ENCODE measurements at regions not wholly inside any gene's neighbourhood (a gene's known extent, or its start where the extent isn't known, plus 50 kb on each side); places are given as distances from the start of the nearest gene placed in this dataset.

- H3K27ac ChIP-seq (ENCODE audit: low read depth in 1 of 2, low read length in 2 of 2), result peak overlapping the region; percentile 30 to 85
- WGBS, 2 donors, result 23 to 28% methylated on average over 3 of the region's 3 CpGs
- H3K4me1 ChIP-seq (ENCODE audit: control insufficient read depth in 1 of 2, insufficient read depth in 2 of 2, low read length in 2 of 2), result peaks cover 5 to 6% of the 10 kb centered on the region in 2 donors
- H3K36me3 ChIP-seq (ENCODE audit: control insufficient read depth in 1 of 2, insufficient read depth in 2 of 2, low read length in 1 of 2), result no peaks in the 10 kb centered on the region
- H3K9me3 ChIP-seq (ENCODE audit: control insufficient read depth, low read length), result no peaks in the 10 kb centered on the region
- intact Hi-C loops (cut with DNase I), result loop anchor here in 1 of 2 donors (10.0 kb wide), 1 partner anchor 177 kb away; no protein-coding TSS in a partner anchor
- no peaks in the 10 kb centered on the region for H3K27me3 ChIP-seq (ENCODE audit: control insufficient read depth in 1 of 2, insufficient read depth in 2 of 2, low read length in 1 of 2)
- ATAC-seq (ENCODE audit: low FRiP score) (peak; percentile 36), DNase-seq (no peak)
- H3K4me3 ChIP-seq (ENCODE audit: low read length in 2 of 2), result no peak overlapping the region
Observed at GRCh38 chr2:152227969-152228592, 52.5 kb upstream of the STAM2 start.

GRCh38 chr2:152231446-152231845 is 55.9 kb upstream of the STAM2 start:
- intact Hi-C loops (cut with DNase I), result no loop called here
- H3K36me3 ChIP-seq (ENCODE audit: control insufficient read depth in 1 of 2, insufficient read depth in 2 of 2, low read length in 1 of 2), result no peaks in the 10 kb centered on the region
- H3K9me3 ChIP-seq (ENCODE audit: control insufficient read depth, low read length), result no peaks in the 10 kb centered on the region
- no peak overlapping the region for H3K4me3 ChIP-seq (ENCODE audit: low read length in 2 of 2)
- DNase-seq (no peak), ATAC-seq (ENCODE audit: low FRiP score) (no peak)
- H3K27ac ChIP-seq (ENCODE audit: low read depth in 1 of 2, low read length in 2 of 2), result no peak overlapping the region
- no peaks in the 10 kb centered on the region for H3K27me3 ChIP-seq (ENCODE audit: control insufficient read depth in 1 of 2, insufficient read depth in 2 of 2, low read length in 1 of 2)
- no peaks in the 10 kb centered on the region for H3K4me1 ChIP-seq (ENCODE audit: control insufficient read depth in 1 of 2, insufficient read depth in 2 of 2, low read length in 2 of 2)

GRCh38 chr2:152234277-152234676 is 58.7 kb upstream of the STAM2 start:
- no peak for ATAC-seq (ENCODE audit: low FRiP score)
- Histone ChIP-seq H3K27ac (ENCODE audit: low read depth in 1 of 2, low read length in 2 of 2) (no peak overlapping the region), H3K36me3 (ENCODE audit: control insufficient read depth in 1 of 2, insufficient read depth in 2 of 2, low read length in 1 of 2) (no peaks in the 10 kb centered on the region), H3K4me1 (ENCODE audit: control insufficient read depth in 1 of 2, insufficient read depth in 2 of 2, low read length in 2 of 2) (no peaks in the 10 kb centered on the region), H3K27me3 (ENCODE audit: control insufficient read depth in 1 of 2, insufficient read depth in 2 of 2, low read length in 1 of 2) (no peaks in the 10 kb centered on the region), H3K4me3 (ENCODE audit: low read length in 2 of 2) (no peak overlapping the region), H3K9me3 (ENCODE audit: control insufficient read depth, low read length) (no peaks in the 10 kb centered on the region)
- intact Hi-C loops (cut with DNase I), result no loop called here
- no peak for DNase-seq

- intact Hi-C loops (cut with DNase I), result no loop called here
- Histone ChIP-seq H3K9me3 (ENCODE audit: control insufficient read depth, low read length) (no peaks in the 10 kb centered on the region), H3K27ac (ENCODE audit: low read depth in 1 of 2, low read length in 2 of 2) (no peak overlapping the region), H3K4me1 (ENCODE audit: control insufficient read depth in 1 of 2, insufficient read depth in 2 of 2, low read length in 2 of 2) (no peaks in the 10 kb centered on the region), H3K4me3 (ENCODE audit: low read length in 2 of 2) (no peak overlapping the region), H3K36me3 (ENCODE audit: control insufficient read depth in 1 of 2, insufficient read depth in 2 of 2, low read length in 1 of 2) (no peaks in the 10 kb centered on the region), H3K27me3 (ENCODE audit: control insufficient read depth in 1 of 2, insufficient read depth in 2 of 2, low read length in 1 of 2) (no peaks in the 10 kb centered on the region)
- ATAC-seq (ENCODE audit: low FRiP score) (no peak), DNase-seq (no peak)
- WGBS, 2 donors, result 97 to 99% methylated on average over 4 of the region's 4 CpGs
Observed at GRCh38 chr2:152236191-152236925, 60.8 kb upstream of the STAM2 start.

GRCh38 chr2:152238016-152238415 is 62.5 kb upstream of the STAM2 start:
- Histone ChIP-seq H3K9me3 (ENCODE audit: control insufficient read depth, low read length) (no peaks in the 10 kb centered on the region), H3K4me1 (ENCODE audit: control insufficient read depth in 1 of 2, insufficient read depth in 2 of 2, low read length in 2 of 2) (no peaks in the 10 kb centered on the region), H3K27me3 (ENCODE audit: control insufficient read depth in 1 of 2, insufficient read depth in 2 of 2, low read length in 1 of 2) (no peaks in the 10 kb centered on the region), H3K27ac (ENCODE audit: low read depth in 1 of 2, low read length in 2 of 2) (no peak overlapping the region), H3K36me3 (ENCODE audit: control insufficient read depth in 1 of 2, insufficient read depth in 2 of 2, low read length in 1 of 2) (no peaks in the 10 kb centered on the region), H3K4me3 (ENCODE audit: low read length in 2 of 2) (no peak overlapping the region)
- intact Hi-C loops (cut with DNase I), result no loop called here
- no peak for DNase-seq
- ATAC-seq (ENCODE audit: low FRiP score), result no peak
- WGBS, 2 donors, result 95 to 96% methylated on average over 6 of the region's 6 CpGs

GRCh38 chr2:152240559-152241231 is 65.1 kb upstream of the STAM2 start:
- Histone ChIP-seq H3K9me3 (ENCODE audit: control insufficient read depth, low read length) (no peaks in the 10 kb centered on the region), H3K4me1 (ENCODE audit: control insufficient read depth in 1 of 2, insufficient read depth in 2 of 2, low read length in 2 of 2) (no peaks in the 10 kb centered on the region), H3K4me3 (ENCODE audit: low read length in 2 of 2) (no peak overlapping the region), H3K36me3 (ENCODE audit: control insufficient read depth in 1 of 2, insufficient read depth in 2 of 2, low read length in 1 of 2) (no peaks in the 10 kb centered on the region), H3K27me3 (ENCODE audit: control insufficient read depth in 1 of 2, insufficient read depth in 2 of 2, low read length in 1 of 2) (no peaks in the 10 kb centered on the region), H3K27ac (ENCODE audit: low read depth in 1 of 2, low read length in 2 of 2) (no peak overlapping the region)
- 48 to 49% methylated on average over 2 of the region's 2 CpGs for WGBS, 2 donors
- intact Hi-C loops (cut with DNase I), result no loop called here
- no peak for ATAC-seq (ENCODE audit: low FRiP score)
- DNase-seq, result no peak

GRCh38 chr2:152241948-152242729 is 66.6 kb upstream of the STAM2 start:
- Histone ChIP-seq H3K36me3 (ENCODE audit: control insufficient read depth in 1 of 2, insufficient read depth in 2 of 2, low read length in 1 of 2) (no peaks in the 10 kb centered on the region), H3K4me1 (ENCODE audit: control insufficient read depth in 1 of 2, insufficient read depth in 2 of 2, low read length in 2 of 2) (no peaks in the 10 kb centered on the region), H3K27ac (ENCODE audit: low read depth in 1 of 2, low read length in 2 of 2) (no peak overlapping the region), H3K4me3 (ENCODE audit: low read length in 2 of 2) (no peak overlapping the region), H3K27me3 (ENCODE audit: control insufficient read depth in 1 of 2, insufficient read depth in 2 of 2, low read length in 1 of 2) (no peaks in the 10 kb centered on the region), H3K9me3 (ENCODE audit: control insufficient read depth, low read length) (no peaks in the 10 kb centered on the region)
- ATAC-seq (ENCODE audit: low FRiP score) (no peak), DNase-seq (no peak)
- WGBS, 2 donors, result 70 to 76% methylated on average over 4 of the region's 4 CpGs
- intact Hi-C loops (cut with DNase I), result no loop called here

- Histone ChIP-seq H3K9me3 (ENCODE audit: control insufficient read depth, low read length) (no peaks in the 10 kb centered on the region), H3K4me3 (ENCODE audit: low read length in 2 of 2) (no peak overlapping the region), H3K36me3 (ENCODE audit: control insufficient read depth in 1 of 2, insufficient read depth in 2 of 2, low read length in 1 of 2) (no peaks in the 10 kb centered on the region), H3K4me1 (ENCODE audit: control insufficient read depth in 1 of 2, insufficient read depth in 2 of 2, low read length in 2 of 2) (no peaks in the 10 kb centered on the region), H3K27me3 (ENCODE audit: control insufficient read depth in 1 of 2, insufficient read depth in 2 of 2, low read length in 1 of 2) (no peaks in the 10 kb centered on the region), H3K27ac (ENCODE audit: low read depth in 1 of 2, low read length in 2 of 2) (no peak overlapping the region)
- WGBS, 2 donors, result 86 to 88% methylated on average over 3 of the region's 3 CpGs
- intact Hi-C loops (cut with DNase I), result no loop called here
- no peak for ATAC-seq (ENCODE audit: low FRiP score)
- DNase-seq, result no peak
Observed at GRCh38 chr2:152242787-152243472, 67.4 kb upstream of the STAM2 start.
